ENCODE measurements at regions not wholly inside any gene's neighbourhood (a gene's known extent, or its start where the extent isn't known, plus 50 kb on each side); places are given as distances from the start of the nearest gene placed in this dataset. TPM values are rescaled to one million over a fixed set of nuclear protein-coding genes. Genes with fewer than 3 reads are reported as not detected.

MicroRNAs in the stretch of these regions (microRNA counts, 767-probe panel; counts per million panel counts)
- 723 counts per million, percentile 96 among the panel's probes with 10 or more counts for microRNA hsa-miR-187-3p

Small RNA genes in the stretch of these regions (microRNA-seq; reads per million reads assigned to microRNA genes)
- 16.5 reads per million, percentile 33 among the genes with 10 or more reads in this experiment for gene MIR187 (ENCODE audit: borderline number of aligned reads, borderline replicate concordance)

Small RNA genes in the stretch of these regions (small RNA-seq; reads per million reads assigned to genes)
- not detected for gene MIR187 (ENCODE audit: insufficient read depth, insufficient read length, low read depth, low replicate concordance)

All from endothelial cell of umbilical vein (primary cell).